ENCODE measurements at regions not wholly inside any gene's neighbourhood (a gene's known extent, or its start where the extent isn't known, plus 50 kb on each side); places are given as distances from the start of the nearest gene placed in this dataset.

DNA sequence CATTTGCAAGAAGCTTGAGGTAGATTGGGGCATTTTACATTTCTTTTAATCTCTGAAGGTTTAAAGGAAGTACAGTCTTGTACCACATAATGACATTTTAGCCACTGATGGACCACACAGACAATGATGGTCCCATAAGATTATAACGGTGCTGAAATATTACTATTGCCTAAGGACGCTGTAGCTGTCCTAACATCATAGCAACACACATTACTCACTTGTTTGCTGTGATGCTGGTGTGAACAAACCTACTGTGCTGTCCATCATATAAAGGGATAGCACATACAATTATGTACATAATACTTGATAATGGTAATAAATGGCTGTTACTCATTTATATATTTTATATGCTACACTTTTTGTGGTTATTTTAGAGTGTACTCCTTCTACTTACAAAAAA lies 127.1 kb upstream of the CPNE8 start:
- WGBS, result 86% methylated on average over 2 of the region's 2 CpGs
- H3K9me3 ChIP-seq (ENCODE audit: control insufficient read depth in 4 of 4, low read length in 3 of 4), result peaks cover 0 to 3% (median 0%) of the 10 kb centered on the region in 4 donors
- DNase-seq (ENCODE audit: low spot score), result no peak
- H3K36me3 ChIP-seq (ENCODE audit: control insufficient read depth in 4 of 4, insufficient read depth in 3 of 4, low read depth in 1 of 4, low read length in 3 of 4), result no peaks in the 10 kb centered on the region
- no peak overlapping the region for H3K27ac ChIP-seq (ENCODE audit: low read depth in 1 of 2, low read length in 2 of 2)
- TF ChIP-seq MAX (IDR thresholded peaks at IDR 0.05), result no peak
- no peak for TF ChIP-seq FOXA1 (IDR thresholded peaks at IDR 0.05)
- TF ChIP-seq FOXA2 (IDR thresholded peaks at IDR 0.05), result no peak
- no peak for TF ChIP-seq REST (IDR thresholded peaks at IDR 0.05)
- TF ChIP-seq SP1 (IDR thresholded peaks at IDR 0.05), result no peak
- TF ChIP-seq, protein P1, sequence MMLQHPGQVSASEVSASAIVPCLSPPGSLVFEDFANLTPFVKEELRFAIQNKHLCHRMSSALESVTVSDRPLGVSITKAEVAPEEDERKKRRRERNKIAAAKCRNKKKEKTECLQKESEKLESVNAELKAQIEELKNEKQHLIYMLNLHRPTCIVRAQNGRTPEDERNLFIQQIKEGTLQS (IDR thresholded peaks at IDR 0.05), result no peak
- TF ChIP-seq RXRA (IDR thresholded peaks at IDR 0.05), result no peak
- TF ChIP-seq JUND (IDR thresholded peaks at IDR 0.05), result no peak
- TF ChIP-seq EGR1 (IDR thresholded peaks at IDR 0.05; ENCODE audit: low read depth in 2 of 2), result no peak
- no peak for TF ChIP-seq GABPA (IDR thresholded peaks at IDR 0.05 in 1 of 2, conservative IDR thresholded peaks at IDR 0.05 in 1 of 2)
- no peak for TF ChIP-seq HNF4A (conservative IDR thresholded peaks at IDR 0.05)
- no peak for TF ChIP-seq TAF1 (conservative IDR thresholded peaks at IDR 0.05)
- TF ChIP-seq HNF4G (IDR thresholded peaks at IDR 0.05), result no peak
- no peak for TF ChIP-seq YY1 (IDR thresholded peaks at IDR 0.05)
- no peak for TF ChIP-seq NR2F2 (IDR thresholded peaks at IDR 0.05)
- no peak for TF ChIP-seq ZBTB33 (IDR thresholded peaks at IDR 0.05)
- TF ChIP-seq CTCF (IDR thresholded peaks at IDR 0.05; ENCODE audit: low read depth, low read length, missing input control), result no peak
- no peak for TF ChIP-seq RAD21 (IDR thresholded peaks at IDR 0.05)
- H3K27me3 ChIP-seq (ENCODE audit: control insufficient read depth in 4 of 4, insufficient read depth in 4 of 4, low read length in 3 of 4), result no peaks in the 10 kb centered on the region
- no peak overlapping the region for H3K4me3 ChIP-seq (ENCODE audit: low read depth in 1 of 3, low read length in 3 of 3)
- H3K9ac ChIP-seq (ENCODE audit: low read depth in 1 of 2, low read length in 2 of 2), result no peak overlapping the region
- no peaks in the 10 kb centered on the region for H3K4me1 ChIP-seq (ENCODE audit: control insufficient read depth in 4 of 4, insufficient read depth in 4 of 4, low read length in 3 of 4)

Data from liver (tissue), 8 donors.